Right ventricle myocardium inferior (tissue), 1 donor: ENCODE measurements at regions not wholly inside any gene's neighbourhood (a gene's known extent, or its start where the extent isn't known, plus 50 kb on each side); places are given as distances from the start of the nearest gene placed in this dataset.

Experiments used
- ATAC-seq: fragments of 200-7000 bp; cut with Tn5 transposase; one replicate; pipeline ENCODE4 v1.9.1; 2020; ENCODE audit warnings: mild to moderate bottlenecking, moderate library complexity
- DNase-seq: peaks from one replicate; pipeline ENCODE4 v3.0.0; 2021; ENCODE audit errors: missing footprints
- intact Hi-C: fragments of 100-400 bp; cut with DNase I; formaldehyde crosslinking; loops from one replicate; pipeline ENCODE4 v1.11.0; 2022
- donor health status: DM: no; HTN: yes; CAD: no; lungs with severe emphysema.

DNA sequence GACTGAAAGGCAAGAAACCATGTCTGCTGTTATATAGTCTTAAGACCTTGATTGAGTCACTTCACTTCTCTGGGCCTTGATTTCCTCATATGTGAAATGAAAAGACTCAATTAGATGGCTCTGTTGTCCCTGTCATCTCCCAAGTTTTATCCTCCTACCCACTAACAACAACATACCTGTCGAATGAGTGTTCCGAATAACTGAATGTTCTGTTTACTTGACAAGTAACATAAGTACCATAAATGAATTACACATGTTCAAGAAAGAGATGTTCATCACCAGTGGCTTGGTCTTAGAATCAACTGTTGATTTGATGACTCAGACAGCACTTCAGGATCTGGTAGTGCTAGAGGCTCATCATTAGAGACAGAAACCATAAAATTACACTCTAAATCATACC, 311.7 kb downstream of the VPS13C start:
- ATAC-seq, result no peak
- intact Hi-C loops, result no loop called here
- no peak for DNase-seq

DNA sequence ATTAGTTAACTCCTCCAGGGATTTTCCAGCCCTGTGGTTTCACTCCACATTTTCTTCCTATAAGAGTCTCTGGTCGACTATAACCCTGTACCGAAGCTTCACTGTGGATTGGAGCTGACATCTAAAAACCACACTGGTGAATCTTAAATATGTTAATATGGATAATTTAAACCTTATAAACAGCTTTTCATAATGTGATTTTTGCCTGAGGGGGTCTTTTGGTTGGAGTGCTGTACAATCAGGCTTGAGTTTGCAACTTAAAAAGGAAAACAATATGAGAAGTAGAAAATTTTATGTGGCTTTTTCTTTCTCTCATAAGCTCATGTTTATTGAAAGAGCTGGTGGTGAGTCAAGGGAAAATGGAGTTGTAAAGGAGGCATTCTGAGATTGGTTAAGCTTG, 313.7 kb downstream of the VPS13C start:
- intact Hi-C loops, result no loop called here
- no peak for DNase-seq
- no peak for ATAC-seq

DNA sequence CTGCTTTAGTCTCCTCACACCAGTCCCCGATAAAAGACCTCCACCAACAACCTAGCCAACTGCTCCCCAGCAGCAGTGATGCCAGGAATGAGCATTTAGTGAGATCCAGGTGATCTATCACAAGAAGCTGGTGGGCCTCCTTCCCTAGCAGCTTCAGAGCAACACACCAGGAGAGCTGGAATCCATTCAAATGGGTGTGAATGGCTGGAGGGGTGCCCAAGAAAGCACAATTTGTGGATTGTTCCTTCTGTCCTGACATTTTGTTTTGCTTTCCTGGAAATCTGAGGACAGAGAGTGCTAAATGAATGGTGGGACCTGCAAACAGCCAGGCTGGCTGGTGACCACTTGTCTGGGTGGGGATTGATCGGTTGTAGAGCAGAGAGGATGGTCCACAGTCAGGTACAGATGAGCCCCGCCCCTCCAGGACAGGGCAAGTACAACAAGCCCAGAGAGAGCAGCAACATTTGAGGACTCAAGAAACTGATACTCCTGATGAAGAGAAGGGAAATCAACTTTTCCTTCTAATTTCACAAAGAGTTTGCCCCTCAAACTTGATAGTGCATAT, 316.8 kb downstream of the VPS13C start:
- DNase-seq, result no peak
- ATAC-seq, result no peak
- intact Hi-C loops, result no loop called here

DNA sequence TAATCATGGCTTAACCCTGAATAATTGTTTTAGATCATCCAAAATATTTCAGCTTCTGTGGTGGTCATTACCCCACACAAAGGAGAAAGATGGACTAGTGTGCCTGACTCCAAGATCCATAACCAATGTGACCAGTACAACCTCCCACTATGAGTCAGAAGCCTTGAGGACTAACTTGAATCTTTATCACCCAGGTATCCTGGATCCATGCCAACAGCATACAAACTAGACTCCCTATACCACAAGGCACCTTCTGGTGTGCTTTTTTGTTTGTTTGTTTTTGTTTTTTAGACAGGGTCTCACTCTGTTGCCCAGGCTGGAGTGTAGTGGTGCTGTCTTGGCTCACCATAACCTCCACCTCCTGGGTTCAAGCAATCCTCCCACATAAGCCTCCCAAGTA, 317.7 kb downstream of the VPS13C start:
- intact Hi-C loops, result no loop called here
- ATAC-seq (no peak), DNase-seq (no peak)

DNA sequence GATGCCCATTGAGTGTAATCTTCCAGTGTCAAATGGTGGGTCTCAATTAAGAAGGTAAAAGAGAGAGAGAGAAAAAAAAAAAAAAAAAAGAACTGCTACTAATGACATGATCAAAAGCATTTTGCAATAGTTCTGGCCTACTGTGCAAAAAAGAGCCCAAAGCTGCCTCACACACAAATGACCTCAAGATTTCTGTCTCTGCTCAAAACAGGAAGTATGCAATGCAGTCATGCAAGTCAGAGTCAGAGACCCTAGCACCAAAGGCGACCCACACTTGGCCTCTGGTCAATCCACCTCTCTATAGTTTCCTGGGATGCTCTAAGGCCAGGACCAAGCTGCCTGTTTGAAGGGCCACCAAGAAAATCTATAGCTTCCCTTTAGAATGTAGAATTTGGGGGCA, 323.5 kb downstream of the VPS13C start:
- DNase-seq (no peak), ATAC-seq (peak; percentile 37)
- intact Hi-C loops, result no loop called here

DNA sequence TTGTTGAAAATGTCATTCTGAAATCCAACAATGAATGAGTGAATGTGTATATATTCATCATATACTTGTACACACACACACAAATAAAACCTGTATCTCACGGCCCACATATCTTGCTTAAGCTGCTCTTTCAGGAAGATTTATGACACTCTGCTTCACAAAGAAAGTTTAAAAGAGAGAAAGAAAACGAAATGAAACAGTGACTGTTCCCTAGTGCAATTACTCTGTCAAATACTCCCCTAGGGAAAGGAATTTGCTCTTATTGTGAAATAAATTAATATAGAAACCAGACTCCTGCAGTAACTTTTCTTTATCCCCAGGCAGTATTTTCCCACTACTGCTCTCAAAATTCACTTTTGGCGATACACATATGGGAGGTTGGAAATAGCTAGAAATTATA, 329.1 kb downstream of the VPS13C start:
- DNase-seq (no peak), ATAC-seq (no peak)
- intact Hi-C loops, result no loop called here

DNA sequence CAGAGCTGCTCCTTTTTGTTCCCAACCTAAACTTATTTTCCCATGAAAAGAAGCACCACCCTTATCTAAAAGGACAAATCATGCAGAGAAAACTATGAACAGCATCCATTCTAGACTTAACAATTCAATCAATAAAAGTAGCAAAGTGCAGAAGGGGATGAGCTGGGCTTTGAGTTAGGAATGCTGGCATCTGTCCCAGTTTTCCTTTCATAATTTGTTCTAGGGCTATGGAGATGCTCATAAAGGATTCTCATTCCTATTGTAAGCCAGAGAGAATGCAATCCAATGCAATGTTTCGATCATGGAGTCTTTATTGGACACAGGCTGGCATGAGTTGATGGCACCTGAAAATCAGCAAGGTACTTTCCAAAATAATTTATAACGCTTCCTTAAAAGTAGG, 330.6 kb downstream of the VPS13C start:
- intact Hi-C loops, result no loop called here
- no peak for DNase-seq

DNA sequence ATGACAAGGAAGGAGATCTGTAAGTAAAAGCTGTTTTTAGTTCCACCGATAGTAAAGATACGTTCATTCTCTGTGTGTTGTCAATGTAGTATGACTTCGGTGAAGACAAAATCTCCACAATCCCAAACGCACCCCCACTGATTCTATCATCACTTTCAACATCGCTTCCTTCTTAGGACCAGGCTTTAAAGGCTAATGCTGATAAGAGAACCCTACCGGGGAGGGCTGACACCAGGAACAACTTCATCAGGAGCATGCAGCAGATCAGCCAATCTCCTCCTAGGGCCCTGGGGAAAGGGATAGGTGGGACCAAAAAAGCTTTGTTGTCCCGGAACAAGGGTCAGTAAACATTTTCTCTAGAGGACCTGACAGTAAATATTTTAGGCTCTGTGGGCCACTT, 334.1 kb downstream of the VPS13C start:
- no peak for ATAC-seq
- intact Hi-C loops, result no loop called here
- no peak for DNase-seq

More for the DNA sequence above, 330.6 kb downstream of the VPS13C start:
- no peak for ATAC-seq

DNA sequence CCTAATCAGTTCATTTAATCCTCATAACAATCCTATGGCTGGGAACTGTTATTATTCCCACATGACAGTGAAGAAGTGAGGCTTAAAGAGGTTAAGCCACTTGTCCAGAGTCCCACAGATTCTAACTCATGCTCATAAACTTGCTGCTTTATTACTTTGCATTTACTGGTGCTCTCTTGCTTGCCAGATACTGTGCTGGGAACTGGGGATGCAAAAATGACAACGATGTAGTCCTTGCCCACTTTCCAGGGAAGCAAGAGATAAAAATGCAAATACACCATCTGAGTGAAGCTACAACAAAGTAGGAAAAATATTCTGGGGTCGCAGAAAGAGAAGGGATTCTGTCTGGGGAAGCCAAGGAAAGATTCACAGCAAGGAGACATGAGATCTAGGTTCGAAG, 335.0 kb downstream of the VPS13C start:
- intact Hi-C loops, result no loop called here
- no peak for DNase-seq
- no peak for ATAC-seq

DNA sequence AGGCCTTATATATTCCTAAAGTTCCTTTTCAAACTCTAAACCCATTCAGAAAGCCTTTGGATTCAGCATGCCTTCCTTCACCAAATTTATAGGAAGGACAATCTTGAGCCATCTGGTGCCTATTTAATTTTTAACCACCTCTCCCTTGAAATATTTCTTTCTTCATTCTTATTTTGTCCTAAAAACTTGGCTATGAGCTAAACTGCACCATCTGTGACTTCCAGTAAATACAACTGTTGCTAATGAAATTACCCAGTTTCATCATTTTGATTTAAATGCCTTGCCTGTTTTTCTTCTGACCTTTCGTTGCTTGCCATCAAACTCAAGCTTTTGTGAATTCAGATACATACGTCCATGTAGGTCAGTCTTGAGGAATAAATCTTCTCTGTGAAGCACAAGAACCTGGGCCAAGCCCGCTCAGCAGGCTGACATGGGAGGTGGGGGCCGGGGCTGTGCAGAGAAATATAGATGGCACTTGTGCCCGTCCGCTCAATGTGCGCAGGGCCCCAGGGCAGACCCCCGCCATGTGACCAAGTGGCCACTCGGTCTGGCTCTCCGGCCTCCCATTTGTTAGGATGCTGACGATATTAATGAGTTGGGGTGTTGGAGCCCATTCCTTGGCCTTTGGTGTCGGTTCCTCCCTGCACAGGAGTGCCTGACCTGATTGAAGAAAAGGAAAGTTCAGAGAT, 335.9 kb downstream of the VPS13C start:
- intact Hi-C loops, result no loop called here
- DNase-seq, result no peak
- no peak for ATAC-seq

DNA sequence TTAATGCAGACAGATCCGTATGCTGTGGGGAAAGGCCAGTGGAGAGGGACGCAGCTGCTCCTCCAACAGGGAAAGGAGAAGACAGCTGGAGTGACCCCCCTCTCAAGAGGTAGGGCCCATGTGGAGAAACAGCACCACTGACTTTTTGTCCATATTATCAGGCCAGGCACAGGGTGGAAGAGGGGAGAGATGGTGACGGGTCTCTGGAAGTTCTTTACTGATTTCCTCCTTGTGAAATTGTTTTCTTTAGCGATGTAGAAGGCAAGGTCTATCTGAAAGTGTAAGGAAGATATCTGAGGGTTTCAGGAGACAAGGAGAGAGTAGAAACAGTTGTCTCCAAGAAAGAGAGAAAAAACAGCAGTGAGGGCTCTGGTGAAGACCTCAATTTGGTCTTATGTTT, 338.8 kb downstream of the VPS13C start:
- ATAC-seq (no peak), DNase-seq (no peak)
- intact Hi-C loops, result no loop called here

DNA sequence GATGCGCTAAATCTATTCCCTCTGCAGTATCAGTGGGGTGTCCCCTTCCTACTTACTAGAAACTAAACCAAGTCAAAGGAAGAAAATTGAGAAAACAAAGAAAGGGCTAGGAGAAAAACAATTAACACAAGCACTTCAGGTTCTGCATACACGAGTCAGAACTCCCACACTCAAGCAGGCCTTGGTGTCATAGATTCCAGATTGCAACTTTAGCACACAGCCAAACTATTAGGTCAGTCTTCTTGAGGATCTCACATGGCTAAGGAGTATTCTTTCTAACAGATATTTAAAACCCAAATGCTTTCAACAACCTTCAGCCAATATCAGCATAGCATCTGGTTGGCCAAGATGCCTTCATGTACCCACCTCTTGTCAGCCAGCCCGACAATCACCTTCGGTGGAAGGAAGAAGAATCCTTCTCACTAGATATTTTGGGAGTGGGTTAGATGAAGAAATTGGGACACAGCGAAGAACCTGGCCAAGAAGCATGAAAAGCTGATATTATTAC, 340.0 kb downstream of the VPS13C start:
- peak; percentile 76 for ATAC-seq
- no peak for DNase-seq
- intact Hi-C loops, result no loop called here

DNA sequence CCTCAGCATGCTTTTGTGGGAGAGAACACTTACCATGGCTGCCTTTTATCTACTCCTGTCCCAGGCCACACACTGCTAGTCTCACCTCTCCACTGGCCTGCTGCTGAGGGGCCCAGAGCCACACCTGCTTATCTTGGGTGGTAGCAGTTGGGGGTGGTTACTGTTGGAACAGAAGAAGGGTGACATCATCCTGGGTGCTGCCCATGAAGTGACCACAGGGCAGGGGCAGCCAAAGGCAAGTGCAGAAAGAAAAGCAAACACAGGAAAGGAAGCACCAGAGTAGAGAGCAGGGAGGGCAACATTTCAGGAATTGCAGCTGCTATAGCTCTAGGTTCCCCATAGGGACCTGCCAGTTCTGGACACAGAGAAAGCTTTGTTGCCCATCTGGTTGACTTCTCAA, 345.2 kb downstream of the VPS13C start:
- ATAC-seq (peak; percentile 58), DNase-seq (no peak)
- intact Hi-C loops, result no loop called here

DNA sequence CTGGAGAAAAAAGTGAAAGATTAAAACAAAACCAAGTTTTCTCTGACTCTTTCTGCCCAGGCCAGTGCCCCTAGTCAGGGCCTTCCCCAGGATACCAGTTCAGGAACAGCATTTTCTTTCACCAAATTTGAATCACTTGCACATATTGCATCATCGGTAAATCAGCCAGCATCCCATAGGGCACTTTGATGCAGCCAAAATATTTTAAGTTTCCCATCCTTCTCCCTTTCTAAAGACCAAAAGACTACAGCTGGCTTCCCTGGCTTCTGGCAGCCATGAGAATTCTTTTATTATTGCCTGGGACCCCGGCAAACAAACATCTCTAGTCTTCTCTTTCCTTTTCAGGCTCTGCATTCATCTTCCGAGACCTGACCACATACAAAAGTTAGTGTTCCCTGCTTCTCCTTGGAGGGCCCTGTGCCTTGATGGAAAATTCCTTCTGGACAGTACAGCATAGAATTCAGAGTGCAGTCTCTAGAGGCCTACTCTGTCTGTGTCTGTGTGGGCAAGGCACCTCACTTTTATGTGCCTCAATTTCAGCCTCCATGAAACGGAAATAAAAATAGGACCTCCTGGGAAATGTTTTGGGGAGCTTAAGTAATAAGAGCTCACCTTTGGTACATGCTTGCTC, 348.0 kb downstream of the VPS13C start:
- ATAC-seq (peak; percentile 76), DNase-seq (no peak)
- intact Hi-C loops, result no loop called here

DNA sequence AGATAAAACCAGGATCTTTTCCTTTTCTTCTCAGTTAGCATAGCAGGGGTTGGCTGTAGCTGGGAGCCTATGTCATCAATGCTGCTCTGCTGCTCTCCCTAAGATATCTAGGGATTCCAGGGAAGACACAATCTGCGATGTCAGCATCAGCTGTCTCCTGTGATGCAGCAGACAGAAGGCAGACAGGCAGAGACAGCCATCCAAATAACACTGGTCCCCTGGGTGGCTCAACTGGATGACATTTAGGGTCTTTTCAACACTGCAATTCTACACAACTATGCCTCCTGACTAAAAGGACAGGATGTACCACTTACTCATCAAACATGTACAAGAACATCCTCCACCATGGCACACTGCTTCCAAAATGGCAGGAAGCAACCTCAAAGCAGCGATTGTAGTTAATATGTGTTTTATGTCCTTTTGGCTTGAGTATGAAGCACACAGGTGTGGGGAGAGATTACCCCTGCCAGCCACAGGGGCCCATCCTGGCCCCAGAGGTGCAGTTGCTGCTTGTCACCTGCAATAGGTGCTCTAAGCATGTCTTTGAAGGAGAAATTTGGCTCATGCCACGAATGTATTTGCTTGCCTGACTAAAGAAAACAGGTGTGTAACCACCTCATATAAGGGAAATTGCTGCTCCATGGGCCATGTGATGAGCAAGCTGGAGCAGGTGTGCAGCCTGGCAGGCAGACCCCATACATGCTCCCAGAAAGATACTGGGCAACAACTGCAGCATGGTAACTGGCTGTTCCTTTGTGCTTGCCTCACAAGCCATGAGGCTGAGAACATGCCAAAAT, 357.8 kb downstream of the VPS13C start:
- no peak for ATAC-seq
- DNase-seq, result no peak
- intact Hi-C loops, result no loop called here

DNA sequence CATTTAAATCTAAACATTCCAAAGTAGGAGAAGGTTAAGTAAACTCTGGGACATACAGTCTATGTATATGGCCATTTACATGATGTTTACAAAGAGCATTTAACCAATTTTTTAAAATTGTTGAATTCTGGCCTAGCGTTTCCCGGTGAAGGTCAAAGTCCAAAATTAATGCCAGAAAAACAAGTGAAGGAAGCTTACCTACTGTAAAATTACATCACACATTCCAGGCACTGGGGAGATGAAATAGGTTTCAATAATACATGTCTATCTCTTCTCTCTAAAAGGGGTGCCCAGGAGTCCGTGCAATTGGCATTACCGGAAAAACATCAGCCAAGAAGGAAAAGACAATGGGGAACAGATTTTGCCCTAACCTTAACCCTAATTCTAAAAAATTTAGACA, 358.8 kb downstream of the VPS13C start:
- ATAC-seq, result no peak

DNA sequence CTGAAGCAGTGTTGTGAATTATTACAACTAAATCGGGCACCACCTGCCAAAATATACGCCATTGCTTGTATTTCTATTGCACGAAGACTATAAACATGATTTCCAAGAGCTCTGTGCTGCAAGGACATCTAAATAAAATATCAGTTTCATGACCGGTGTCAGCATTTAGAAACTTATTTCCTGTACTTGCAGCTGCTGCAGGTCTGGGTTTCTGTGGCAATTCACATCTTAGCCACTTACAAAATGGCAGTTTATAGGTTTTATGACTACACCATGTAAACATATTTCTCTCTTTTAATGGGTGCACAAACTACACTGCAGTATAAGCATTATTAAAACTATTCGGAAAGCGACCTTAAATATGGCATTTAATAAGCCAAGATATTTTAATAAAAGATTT, 359.4 kb downstream of the VPS13C start:
- intact Hi-C loops, result no loop called here
- ATAC-seq (no peak), DNase-seq (no peak)

More for the DNA sequence above, 358.8 kb downstream of the VPS13C start:
- DNase-seq, result no peak
- intact Hi-C loops, result no loop called here

DNA sequence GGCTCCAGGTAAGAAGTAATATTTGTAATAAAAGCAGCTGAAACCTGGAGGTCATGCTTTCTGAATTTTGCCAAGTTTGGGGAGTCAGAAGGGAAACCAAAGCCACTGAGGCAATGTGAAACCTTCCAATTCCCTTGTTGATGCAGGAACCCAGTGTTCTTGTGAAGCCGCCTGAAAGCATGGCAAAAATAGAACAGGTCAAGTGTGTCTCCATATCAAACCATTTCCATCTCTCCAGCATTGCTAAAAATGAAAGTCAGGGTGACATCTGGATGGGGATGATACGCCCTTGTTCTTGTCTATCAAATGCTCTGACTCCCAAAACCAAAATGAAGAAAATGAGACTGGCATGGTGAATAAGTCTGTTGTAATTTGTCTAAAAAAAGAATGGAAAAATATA, 362.5 kb downstream of the VPS13C start:
- ATAC-seq (no peak), DNase-seq (no peak)
- intact Hi-C loops, result no loop called here

DNA sequence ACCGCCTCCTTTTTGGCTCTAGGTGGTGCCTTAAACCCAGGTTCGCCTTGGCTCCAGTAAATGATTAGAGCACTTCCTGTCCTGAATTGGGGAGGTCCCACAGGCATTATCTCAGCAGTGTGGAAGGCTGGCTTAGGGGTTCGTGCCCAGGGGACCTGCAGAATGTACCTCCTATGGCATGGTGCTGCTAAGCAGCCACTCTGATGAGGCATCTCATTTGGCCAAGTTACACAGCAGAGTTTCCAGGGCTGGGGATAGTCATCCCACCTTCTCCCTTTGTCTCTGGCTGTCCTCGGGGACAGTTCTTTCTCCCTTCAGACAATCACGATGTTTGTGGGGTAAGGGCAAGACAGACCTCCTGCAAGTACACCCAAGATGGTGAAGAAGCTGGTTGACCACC, 371.2 kb downstream of the VPS13C start:
- intact Hi-C loops, result no loop called here
- DNase-seq, result no peak
- ATAC-seq, result no peak

DNA sequence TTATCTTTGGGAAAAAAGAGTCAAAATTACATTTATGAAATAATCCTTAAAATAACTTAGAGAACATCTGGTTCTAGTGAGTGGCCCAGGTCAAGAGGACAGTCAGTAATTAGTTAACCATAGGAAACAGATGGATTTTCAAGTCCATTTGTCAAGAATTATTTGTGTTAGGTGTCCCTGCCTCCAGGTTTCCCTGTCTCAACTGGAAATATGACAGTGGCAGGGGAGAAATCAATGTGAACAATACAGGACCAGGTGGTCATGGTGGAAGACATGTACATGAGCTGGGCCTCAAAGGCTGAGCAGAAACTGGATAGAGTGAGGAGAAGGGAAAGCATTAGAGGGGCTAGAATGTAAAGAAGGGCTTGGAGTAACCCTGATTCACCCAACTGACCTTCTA, 372.6 kb downstream of the VPS13C start:
- DNase-seq, result no peak
- no peak for ATAC-seq
- intact Hi-C loops, result no loop called here
